Tibial nerve (tissue), 4 donors: ENCODE measurements at regions not wholly inside any gene's neighbourhood (a gene's known extent, or its start where the extent isn't known, plus 50 kb on each side); places are given as distances from the start of the nearest gene placed in this dataset.

Source experiments
- DNase-seq, 2 donors: peaks; one replicate each; pipeline ENCODE4 v3.0.0-alpha.2; 2019; ENCODE audit warnings: low spot score in 2 of 2
- H3K27ac ChIP-seq, 4 donors: fragments of 200-600 bp; sonication (generic) in 3 of 4; one replicate each; pipeline ENCODE4 v1.5.1; 2017 to 2019; ENCODE audit warnings: mild to moderate bottlenecking in 1 of 4
- H3K27me3 ChIP-seq, 2 donors: fragments of 200-600 bp; sonication (generic) in 1 of 2; one replicate each; pipeline versions ENCODE4 v1.5.1 to v1.6.0; 2017 to 2019
- H3K36me3 ChIP-seq, 3 donors: fragments of 200-600 bp; sonication (generic); one replicate each; pipeline ENCODE4 v1.5.1; 2018 to 2019
- H3K4me1 ChIP-seq, 4 donors: fragments of 200-600 bp; sonication (generic) in 3 of 4; one replicate each; pipeline ENCODE4 v1.5.1; 2017 to 2019
- H3K4me3 ChIP-seq, 4 donors: fragments of 200-600 bp; sonication (generic) in 3 of 4; one replicate each; pipeline ENCODE4 v1.5.1; 2017 to 2019; ENCODE audit warnings: mild to moderate bottlenecking in 1 of 4, moderate library complexity in 1 of 4
- H3K9me3 ChIP-seq, 4 donors: fragments of 200-600 bp; sonication (generic) in 3 of 4; one replicate each; pipeline ENCODE4 v1.5.1; 2017 to 2019
- CTCF ChIP-seq, 5 experiments: fragments of 200-600 bp in 3 of 5; fragments of 450-650 bp in 2 of 5; sonication (generic) in 3 of 5; IDR thresholded peaks; one replicate each; pipeline ENCODE4 v1.5.1; 2016 to 2019; ENCODE audit warnings: antibody characterized with exemption in 5 of 5, mild to moderate bottlenecking in 3 of 5, moderate library complexity in 2 of 5
- EP300 ChIP-seq, 2 donors: sonication (generic); formaldehyde crosslinking; IDR thresholded peaks; one replicate each; pipeline ENCODE4 v1.6.1; 2017; ENCODE audit warnings: antibody characterized with exemption in 2 of 2, mild to moderate bottlenecking in 1 of 2
- POLR2A ChIP-seq, 2 donors: fragments of 450-650 bp; IDR thresholded peaks; one replicate each; pipeline ENCODE4 v1.6.1; 2017; ENCODE audit warnings: antibody characterized with exemption in 2 of 2, mild to moderate bottlenecking in 2 of 2, moderate library complexity in 2 of 2
- WGBS, 2 donors: methylation state at CpG; one replicate each; pipeline ENCODE4 v1.1.5; 2018; 5-methylcytosine and 5-hydroxymethylcytosine counted together

- DNase-seq: no peak
- WGBS, 2 donors: 65 to 67% methylated on average over 5 of the region's 5 CpGs
- Histone ChIP-seq H3K27me3 (no peaks in the 10 kb centered on the region), H3K27ac (no peak overlapping the region), H3K4me1 (no peaks in the 10 kb centered on the region), H3K9me3 (no peaks in the 10 kb centered on the region), H3K4me3 (no peak overlapping the region), H3K36me3 (no peaks in the 10 kb centered on the region)
- TF ChIP-seq POLR2A (IDR thresholded peaks at IDR 0.05): no peak
- no peak for TF ChIP-seq CTCF (IDR thresholded peaks at IDR 0.05)
- TF ChIP-seq EP300 (IDR thresholded peaks at IDR 0.05): no peak
These were observed 312.2 kb upstream of the C11orf87 start for GRCh38 chr11:109109571-109110315.

GRCh38 chr11:109112261-109112660 is 309.7 kb upstream of the C11orf87 start:
- no peaks in the 10 kb centered on the region for H3K36me3 ChIP-seq
- TF ChIP-seq EP300 (IDR thresholded peaks at IDR 0.05) (no peak), POLR2A (IDR thresholded peaks at IDR 0.05) (no peak), CTCF (IDR thresholded peaks at IDR 0.05) (no peak)
- no peaks in the 10 kb centered on the region for H3K27me3 ChIP-seq
- no peak for DNase-seq
- no peaks in the 10 kb centered on the region for H3K9me3 ChIP-seq
- 31 to 44% methylated on average over 2 of the region's 2 CpGs for WGBS, 2 donors
- H3K27ac ChIP-seq: no peak overlapping the region
- H3K4me1 ChIP-seq: no peaks in the 10 kb centered on the region
- H3K4me3 ChIP-seq: no peak overlapping the region

GRCh38 chr11:109112821-109113280 is 309.1 kb upstream of the C11orf87 start:
- DNase-seq: no peak
- Histone ChIP-seq H3K9me3 (no peaks in the 10 kb centered on the region), H3K27me3 (no peaks in the 10 kb centered on the region), H3K4me1 (no peaks in the 10 kb centered on the region), H3K36me3 (no peaks in the 10 kb centered on the region), H3K27ac (no peak overlapping the region), H3K4me3 (no peak overlapping the region)
- 30 to 39% methylated on average over 7 of the region's 7 CpGs for WGBS, 2 donors
- TF ChIP-seq EP300 (IDR thresholded peaks at IDR 0.05) (no peak), CTCF (IDR thresholded peaks at IDR 0.05) (no peak), POLR2A (IDR thresholded peaks at IDR 0.05) (no peak)

GRCh38 chr11:109120341-109120740 is 301.6 kb upstream of the C11orf87 start:
- H3K4me1 ChIP-seq: no peaks in the 10 kb centered on the region
- no peaks in the 10 kb centered on the region for H3K9me3 ChIP-seq
- H3K4me3 ChIP-seq: no peak overlapping the region
- no peak for DNase-seq
- no peaks in the 10 kb centered on the region for H3K27me3 ChIP-seq
- no peak overlapping the region for H3K27ac ChIP-seq
- WGBS, 2 donors: 62 to 71% methylated on average over 3 of the region's 3 CpGs
- TF ChIP-seq POLR2A (IDR thresholded peaks at IDR 0.05): no peak
- no peak for TF ChIP-seq CTCF (IDR thresholded peaks at IDR 0.05)
- no peak for TF ChIP-seq EP300 (IDR thresholded peaks at IDR 0.05)
- no peaks in the 10 kb centered on the region for H3K36me3 ChIP-seq

GRCh38 chr11:109121173-109121932 is 300.6 kb upstream of the C11orf87 start:
- H3K4me1 ChIP-seq: no peaks in the 10 kb centered on the region
- H3K4me3 ChIP-seq: no peak overlapping the region
- H3K9me3 ChIP-seq: no peaks in the 10 kb centered on the region
- H3K27me3 ChIP-seq: no peaks in the 10 kb centered on the region
- 83 to 93% methylated on average over 5 of the region's 5 CpGs for WGBS, 2 donors
- DNase-seq: no peak
- no peaks in the 10 kb centered on the region for H3K36me3 ChIP-seq
- no peak for TF ChIP-seq POLR2A (IDR thresholded peaks at IDR 0.05)
- no peak for TF ChIP-seq CTCF (IDR thresholded peaks at IDR 0.05)
- TF ChIP-seq EP300 (IDR thresholded peaks at IDR 0.05): no peak
- no peak overlapping the region for H3K27ac ChIP-seq
